K562 (cell line): ENCODE measurements at regions not wholly inside any gene's neighbourhood (a gene's known extent, or its start where the extent isn't known, plus 50 kb on each side); places are given as distances from the start of the nearest gene placed in this dataset.

Source experiments
- ATAC-seq: fragments of 200-7000 bp; cut with Tn5 transposase; 3 replicates; pipeline ENCODE4 v1.9.1; 2020; ENCODE audit warnings: moderate library complexity
- BruUV-seq: library from RNA; stranded (reverse); fragments of 400-500 nt; replicated peaks from 2 replicates; lab custom pipeline; 2021; lab: Mats Ljungman, UMichigan
- CTCF ChIA-PET: fragments of 300-600 bp; formaldehyde crosslinking; extraction: SDS; loops from one replicate; lab custom pipeline; 2021; ENCODE audit warnings: low intra/inter-chr PET ratio; lab: Yijun Ruan, JAX
- POLR2A ChIA-PET: fragments of 300-600, 350-650 bp; sonication (Branson Sonifier 250); formaldehyde crosslinking; extraction: SDS; loops from one replicate; lab custom pipeline; 2021; ENCODE audit warnings: antibody characterized with exemption, inconsistent platforms; lab: Yijun Ruan, JAX
- DNase-seq, 4 experiments: peaks; one replicate each; pipeline versions ENCODE4 v3.0.0 to v3.0.0-alpha.2; 2011 to 2018; ENCODE audit warnings: low spot score in 3 of 4, mixed read lengths in 3 of 4; ENCODE audit errors: extremely low read depth in 1 of 4
- FAIRE-seq: peaks from 2 replicates; lab custom pipeline; 2011; peaks lifted over from hg19 to GRCh38; lab: Jason Lieb, UNC
- H2AFZ ChIP-seq: 2 replicates; pipeline ENCODE4 v1.6.0; 2011; ENCODE audit warnings: low read depth, low read length, control low read depth, inconsistent platforms
- H3K27ac ChIP-seq: fragments of 200-600 bp; 3 replicates; pipeline ENCODE4 v1.8.0; 2011; ENCODE audit warnings: low read depth, mild to moderate bottlenecking, control low read depth, inconsistent platforms, low read length, moderate library complexity, mixed read lengths; ENCODE audit errors: extremely low read depth
- H3K27me3 ChIP-seq, 2 experiments: fragments of 300-600 bp in 1 of 2; 2 replicates in 1 of 2; 3 replicates in 1 of 2; pipeline versions ENCODE4 v1.6.0 to v1.8.0; 2011; ENCODE audit warnings: inconsistent platforms in 2 of 2, low read length in 2 of 2, mild to moderate bottlenecking in 1 of 2, mixed read lengths in 1 of 2, moderate library complexity in 1 of 2; ENCODE audit not compliant: control insufficient read depth in 2 of 2, insufficient read depth in 2 of 2
- H3K36me3 ChIP-seq: fragments of 300-600 bp; 3 replicates; pipeline ENCODE4 v1.8.0; 2011; ENCODE audit warnings: mild to moderate bottlenecking, low read length, inconsistent platforms; ENCODE audit not compliant: control insufficient read depth, insufficient read depth
- H3K4me1 ChIP-seq, 2 experiments: fragments of 200-600 bp in 1 of 2; replicated peaks in 1 of 2; 2 replicates in 1 of 2; 3 replicates in 1 of 2; pipeline versions ENCODE4 v1.5.1 to v1.8.0; 2011; ENCODE audit warnings: inconsistent platforms in 2 of 2, low read length in 2 of 2, mild to moderate bottlenecking in 1 of 2, mixed read lengths in 1 of 2, moderate library complexity in 1 of 2; ENCODE audit not compliant: control insufficient read depth in 2 of 2, insufficient read depth in 2 of 2
- H3K4me2 ChIP-seq: 2 replicates; pipeline ENCODE4 v1.6.1; 2011; ENCODE audit warnings: low read length, control low read depth, inconsistent platforms, mixed read lengths; ENCODE audit not compliant: insufficient read depth
- H3K4me3 ChIP-seq: fragments of 200-600 bp; sonication (generic), shearing (Covaris generic); 2 replicates; pipeline ENCODE4 v1.5.1; 2016; ENCODE audit warnings: control low read depth, inconsistent platforms
- H3K79me2 ChIP-seq: fragments of 200-600 bp; 3 replicates; pipeline ENCODE4 v1.8.0; 2011; ENCODE audit warnings: low read length, inconsistent platforms; ENCODE audit not compliant: control insufficient read depth, insufficient read depth
- H3K9ac ChIP-seq, 2 experiments: 2 replicates each; pipeline versions ENCODE4 v1.6.0 to v1.6.1; 2011; ENCODE audit warnings: low read depth in 2 of 2, low read length in 2 of 2, control low read depth in 1 of 2, inconsistent platforms in 1 of 2, mild to moderate bottlenecking in 1 of 2, mixed read lengths in 1 of 2; ENCODE audit not compliant: insufficient read depth in 1 of 2
- H3K9me1 ChIP-seq: one replicate; pipeline ENCODE4 v1.6.0; 2011; ENCODE audit warnings: inconsistent platforms, mild to moderate bottlenecking, low read length, moderate library complexity; ENCODE audit not compliant: control insufficient read depth, insufficient read depth
- H3K9me3 ChIP-seq: replicated peaks from 2 replicates; pipeline ENCODE4 v1.5.1; 2011; ENCODE audit warnings: low read depth, low read length, inconsistent platforms; ENCODE audit not compliant: control insufficient read depth, insufficient read depth
- H4K20me1 ChIP-seq: replicated peaks from 2 replicates; pipeline ENCODE4 v1.6.1; 2011; ENCODE audit warnings: low read length, inconsistent platforms, mixed read lengths; ENCODE audit not compliant: control insufficient read depth, insufficient read depth
- ATF1 ChIP-seq, 2 experiments: fragments of 450-650 bp in 1 of 2; IDR thresholded peaks; 2 replicates each; pipeline ENCODE4 v1.6.1; 2016; ENCODE audit warnings: missing compliant biosample characterization in 1 of 2, missing genetic modification characterization in 1 of 2
- ATF3 ChIP-seq, 2 experiments: fragments of 450-650 bp in 1 of 2; sonication (generic) in 1 of 2; formaldehyde crosslinking in 1 of 2; IDR thresholded peaks in 1 of 2; conservative IDR thresholded peaks in 1 of 2; 2 replicates each; pipeline versions ENCODE4 v1.6.1 to v1.8.1; 2016 to 2023; ENCODE audit warnings: mild to moderate bottlenecking in 2 of 2, moderate library complexity in 2 of 2, inconsistent platforms in 1 of 2, missing genetic modification reagents in 1 of 2
- BRF1 ChIP-seq: IDR thresholded peaks from 3 replicates; pipeline ENCODE4 v1.6.1; 2011; ENCODE audit warnings: borderline replicate concordance, mild to moderate bottlenecking; ENCODE audit not compliant: insufficient read length; ENCODE audit errors: extremely low read depth
- ETV1 ChIP-seq: fragments of 450-650 bp; conservative IDR thresholded peaks from 2 replicates; pipeline ENCODE4 v1.6.1; 2016; ENCODE audit warnings: missing genetic modification characterization, control low read depth, low read depth, missing compliant biosample characterization
- ETV5 ChIP-seq: sonication (generic); formaldehyde crosslinking; IDR thresholded peaks from 2 replicates; pipeline ENCODE4 v1.4.0; 2020; ENCODE audit warnings: low read depth, mild to moderate bottlenecking, missing genetic modification reagents
- MBD2 ChIP-seq: sonication (generic); IDR thresholded peaks from 2 replicates; pipeline ENCODE4 v1.6.1; 2016; ENCODE audit warnings: low read depth, borderline replicate concordance
- POLR2G ChIP-seq: fragments of 200-400 bp; formaldehyde crosslinking; IDR thresholded peaks from 2 replicates; pipeline ENCODE4 v1.6.1; 2017; ENCODE audit warnings: low read depth, mild to moderate bottlenecking, antibody characterized with exemption, low read length, moderate library complexity
- RBFOX2 ChIP-seq: fragments of 200-400 bp; formaldehyde crosslinking; IDR thresholded peaks from 2 replicates; pipeline ENCODE4 v1.6.1; 2017; ENCODE audit warnings: low read depth, mild to moderate bottlenecking, low read length, moderate library complexity
- TAF15 ChIP-seq: fragments of 200-400 bp; formaldehyde crosslinking; IDR thresholded peaks from 2 replicates; pipeline ENCODE4 v1.6.1; 2017; ENCODE audit warnings: mild to moderate bottlenecking, low read depth, low read length, moderate library complexity
- ZFX ChIP-seq: sonication (generic); formaldehyde crosslinking; IDR thresholded peaks from 2 replicates; pipeline ENCODE4 v1.8.0; 2022; ENCODE audit warnings: mild to moderate bottlenecking, missing genetic modification reagents, moderate library complexity
- ZNF407 ChIP-seq: fragments of 450-650 bp; IDR thresholded peaks from 2 replicates; pipeline ENCODE4 v1.6.1; 2016; ENCODE audit warnings: low read depth
- ZNF507 ChIP-seq: conservative IDR thresholded peaks from 2 replicates; pipeline ENCODE4 v1.6.1; 2017; ENCODE audit warnings: missing genetic modification characterization, missing compliant biosample characterization
- WGBS: fragments of 100-300 bp; shearing (Covaris generic); methylation state at CpG from one replicate; pipeline ENCODE4 v1.1.6; 2016; ENCODE audit warnings: low coverage, mixed read lengths; ENCODE audit not compliant: insufficient coverage; ENCODE audit errors: missing lambda C conversion rate; 5-methylcytosine and 5-hydroxymethylcytosine counted together
- in situ Hi-C: fragments of 300-500 bp; cut with MboI; formaldehyde crosslinking; loops from 4 replicates; pipeline ENCODE4 v1.15.0; 2018; ENCODE audit warnings: inconsistent platforms, mixed read lengths
- intact Hi-C: fragments of 100-400 bp; cut with micrococcal nuclease; formaldehyde crosslinking; loops from 2 replicates; pipeline ENCODE4 v1.14.2; 2022
- TF ChIP-seq, protein P1 (sequence below): sonication (generic); formaldehyde crosslinking; IDR thresholded peaks from 2 replicates; pipeline ENCODE4 v1.9.0; 2022; ENCODE audit warnings: mild to moderate bottlenecking, missing genetic modification reagents

DNA sequence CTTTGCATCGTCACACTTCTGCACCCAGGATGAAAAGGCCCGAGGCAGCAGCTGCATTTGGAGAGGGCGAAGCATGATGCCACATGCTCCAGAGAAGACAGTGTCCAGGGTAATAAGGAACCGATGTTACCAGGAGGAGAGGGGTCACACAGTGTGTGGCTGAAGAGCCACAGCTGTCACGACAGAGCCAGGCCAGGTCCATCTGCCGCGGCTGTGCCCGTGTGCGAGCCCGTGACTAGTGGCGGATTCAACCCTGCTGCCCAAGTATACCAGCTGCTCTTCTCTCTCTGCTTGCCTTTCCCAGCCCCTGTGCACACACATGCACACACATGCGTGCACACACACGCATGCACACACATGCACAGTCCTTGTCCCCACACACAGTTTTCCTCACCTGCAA is 1432.5 kb downstream of the BRD1 start:
- no TSS peak for BruUV-seq
- H3K4me3 ChIP-seq, result no peak overlapping the region
- peaks cover 0 to 21% of the 10 kb centered on the region in 2 experiments; a peak in 2 of 5 replicates for H3K27me3 ChIP-seq
- H2AFZ ChIP-seq, result no peak overlapping the region
- in situ Hi-C loops (no loop called here), intact Hi-C loops (no loop called here)
- H3K9me1 ChIP-seq, result no peaks in the 10 kb centered on the region
- H3K36me3 ChIP-seq, result no peaks in the 10 kb centered on the region
- H3K27ac ChIP-seq, result no peak overlapping the region
- no peaks in the 10 kb centered on the region for H4K20me1 ChIP-seq
- H3K4me2 ChIP-seq, result no peak overlapping the region
- ChIA-PET CTCF (no interaction called here), POLR2A (no interaction called here)
- WGBS, result 0% methylated on average over 6 of the region's 13 CpGs
- ATAC-seq, result no peak
- no peaks in the 10 kb centered on the region for H3K9me3 ChIP-seq
- H3K79me2 ChIP-seq, result no peaks in the 10 kb centered on the region
- no peak overlapping the region for H3K9ac ChIP-seq
- DNase-seq, result no peak
- no peak for FAIRE-seq
- no peaks in the 10 kb centered on the region for H3K4me1 ChIP-seq
- TF ChIP-seq ETV5 (CRISPR knock-in tag) (no peak), BRF1 (no peak), ATF3 (IDR thresholded peaks at IDR 0.05) (no peak), ATF3 (CRISPR knock-in tag; conservative IDR thresholded peaks at IDR 0.05) (no peak), ZFX (CRISPR knock-in tag) (no peak), RBFOX2 (no peak), MBD2 (no peak), ATF1 (CRISPR knock-in tag; IDR thresholded peaks at IDR 0.05) (no peak), ATF1 (tag; IDR thresholded peaks at IDR 0.05) (no peak), ETV1 (no peak), POLR2G (no peak), ZNF407 (no peak), ZNF507 (tag) (no peak), TAF15 (no peak)
- TF ChIP-seq, protein P1, sequence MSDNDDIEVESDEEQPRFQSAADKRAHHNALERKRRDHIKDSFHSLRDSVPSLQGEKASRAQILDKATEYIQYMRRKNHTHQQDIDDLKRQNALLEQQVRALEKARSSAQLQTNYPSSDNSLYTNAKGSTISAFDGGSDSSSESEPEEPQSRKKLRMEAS (CRISPR knock-in tag), result no peak
